NCI-H2081 (cell line): ENCODE measurements at regions not wholly inside any gene's neighbourhood (a gene's known extent, or its start where the extent isn't known, plus 50 kb on each side); places are given as distances from the start of the nearest gene placed in this dataset.

ENCODE experiments used
- DNase-seq, 2 experiments: peaks; one replicate each; lab custom pipeline; 2025; lab: John Stamatoyannopoulos, UW

- DNase-seq, result no peak
These were observed 287.8 kb downstream of the UTP18 start for GRCh38 chr17:51548125-51548524.

DNA sequence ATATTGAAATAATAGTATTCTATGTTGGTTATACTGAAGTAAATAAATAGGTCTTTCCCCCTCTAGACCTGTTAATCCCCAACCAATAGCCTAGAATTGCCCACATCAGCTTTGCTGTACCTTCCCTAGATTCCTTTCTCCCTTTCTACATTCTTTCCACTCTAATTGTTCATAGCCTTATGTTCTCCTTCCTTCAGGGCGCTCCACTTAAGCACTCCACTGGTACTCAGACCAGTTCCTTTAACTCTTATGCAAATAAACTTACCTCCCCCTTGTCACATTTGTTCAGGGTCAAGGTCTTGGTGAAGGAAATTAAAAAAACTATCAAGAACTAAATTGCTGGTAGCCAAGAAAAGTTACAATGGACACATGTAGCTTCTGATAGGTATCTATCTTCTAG, 294.8 kb downstream of the UTP18 start:
- no peak for DNase-seq

DNA sequence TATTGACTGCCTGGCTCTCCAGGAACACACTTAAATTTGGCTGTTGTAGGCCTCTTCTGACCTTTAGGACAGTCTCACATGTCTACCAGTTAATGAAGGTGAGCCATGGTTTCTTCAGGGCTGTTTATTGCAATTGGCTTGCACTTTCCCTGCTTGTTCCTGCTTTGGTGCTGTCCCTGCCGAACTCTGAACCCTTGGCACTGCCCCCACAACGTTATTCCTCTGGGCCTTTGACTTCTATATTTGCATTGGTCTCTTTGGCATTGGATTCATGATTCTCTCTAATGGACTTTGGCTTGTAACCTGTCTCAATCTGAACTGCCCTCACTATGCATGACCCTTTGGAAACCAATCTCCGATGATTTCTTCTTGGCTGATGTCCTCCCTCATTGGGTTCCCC, 299.4 kb downstream of the UTP18 start:
- DNase-seq, result no peak

DNA sequence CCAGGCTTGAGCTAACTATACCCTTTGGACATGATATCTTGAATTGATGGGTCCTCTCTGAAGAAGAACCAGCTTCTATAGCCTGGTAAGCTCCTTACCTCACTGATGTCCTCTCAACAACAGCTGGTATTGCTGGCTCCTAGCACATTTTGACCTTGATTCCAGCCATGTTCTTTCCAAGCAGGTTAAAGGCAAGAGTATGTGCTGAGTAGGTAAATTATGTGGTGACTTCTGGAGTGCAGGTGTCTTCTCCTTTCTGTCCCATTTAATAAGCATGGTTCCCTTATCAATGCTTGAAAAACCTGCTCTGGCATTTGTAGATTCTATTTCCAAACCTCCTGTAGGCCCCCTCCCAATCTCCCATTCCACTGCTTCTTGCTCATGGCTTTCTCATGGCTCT, 300.1 kb downstream of the UTP18 start:
- no peak for DNase-seq

GRCh38 chr17:51563961-51564360, 303.6 kb downstream of the UTP18 start:
- DNase-seq, result no peak

- DNase-seq, result no peak
These were observed 311.8 kb downstream of the UTP18 start for GRCh38 chr17:51572115-51572514.
